ENCODE measurements at regions not wholly inside any gene's neighbourhood (a gene's known extent, or its start where the extent isn't known, plus 50 kb on each side); places are given as distances from the start of the nearest gene placed in this dataset.

- no TSS peak for BruUV-seq (replicated peaks)
- H3K4me1 ChIP-seq (ENCODE audit: control insufficient read depth, insufficient read depth, low read length), result no peaks in the 10 kb centered on the region
- POLR2A ChIA-PET, result no interaction called here
- intact Hi-C loops (cut with micrococcal nuclease; ENCODE audit: unreplicated experiment) (no loop called here), in situ Hi-C loops (cut with HindIII; ENCODE audit: low pct_unique_long_range_greater_than_20kb, low sequenced_read_pairs) (no loop called here)
- no peak overlapping the region for H3K27ac ChIP-seq (ENCODE audit: low read length)
- no peaks in the 10 kb centered on the region for H3K9me3 ChIP-seq (ENCODE audit: control insufficient read depth, insufficient read depth, low read depth, low read length)
- CTCF ChIA-PET, result no interaction called here
- no peak for DNase-seq (ENCODE audit: low read depth, low spot score)
- TF ChIP-seq REST (IDR thresholded peaks at IDR 0.05; ENCODE audit: insufficient read depth in 1 of 2, low read depth in 2 of 2, low read length in 1 of 2), result no peak
- no peak for TF ChIP-seq TCF7L2 (IDR thresholded peaks at IDR 0.05; ENCODE audit: low read depth, low read length)
- TF ChIP-seq POLR2AphosphoS5 (IDR thresholded peaks at IDR 0.05; ENCODE audit: low read depth, low read length), result no peak
- no peak for TF ChIP-seq CTCF (IDR thresholded peaks at IDR 0.05)
- TF ChIP-seq SIN3A (IDR thresholded peaks at IDR 0.05; ENCODE audit: borderline replicate concordance, insufficient read depth, low read depth, low read length), result no peak
- no peaks in the 10 kb centered on the region for H3K36me3 ChIP-seq (ENCODE audit: control insufficient read depth, insufficient read depth, low read length)
- H3K27me3 ChIP-seq (ENCODE audit: control insufficient read depth, insufficient read depth, low read length), result no peaks in the 10 kb centered on the region
- H3K4me3 ChIP-seq (ENCODE audit: low read depth in 2 of 2, low read length in 2 of 2), result no peak overlapping the region
- ATAC-seq, result no peak
Measured at GRCh38 chr21:35478161-35479064, 429.3 kb upstream of the RUNX1 start.

GRCh38 chr21:35477622-35478021, 428.5 kb upstream of the RUNX1 start:
- ChIA-PET POLR2A (no interaction called here), CTCF (no interaction called here)
- intact Hi-C loops (cut with micrococcal nuclease; ENCODE audit: unreplicated experiment), result no loop called here
- H3K9me3 ChIP-seq (ENCODE audit: control insufficient read depth, insufficient read depth, low read depth, low read length), result no peaks in the 10 kb centered on the region
- in situ Hi-C loops (cut with HindIII; ENCODE audit: low pct_unique_long_range_greater_than_20kb, low sequenced_read_pairs), result no loop called here
- H3K4me1 ChIP-seq (ENCODE audit: control insufficient read depth, insufficient read depth, low read length), result no peaks in the 10 kb centered on the region
- H3K4me3 ChIP-seq (ENCODE audit: low read depth in 2 of 2, low read length in 2 of 2), result no peak overlapping the region
- no TSS peak for BruUV-seq (replicated peaks)
- DNase-seq (ENCODE audit: low read depth, low spot score) (no peak), ATAC-seq (no peak)
- no peaks in the 10 kb centered on the region for H3K27me3 ChIP-seq (ENCODE audit: control insufficient read depth, insufficient read depth, low read length)
- no peaks in the 10 kb centered on the region for H3K36me3 ChIP-seq (ENCODE audit: control insufficient read depth, insufficient read depth, low read length)
- TF ChIP-seq REST (IDR thresholded peaks at IDR 0.05; ENCODE audit: insufficient read depth in 1 of 2, low read depth in 2 of 2, low read length in 1 of 2) (no peak), POLR2AphosphoS5 (IDR thresholded peaks at IDR 0.05; ENCODE audit: low read depth, low read length) (no peak), TCF7L2 (IDR thresholded peaks at IDR 0.05; ENCODE audit: low read depth, low read length) (no peak), CTCF (IDR thresholded peaks at IDR 0.05) (no peak), SIN3A (IDR thresholded peaks at IDR 0.05; ENCODE audit: borderline replicate concordance, insufficient read depth, low read depth, low read length) (no peak)
- no peak overlapping the region for H3K27ac ChIP-seq (ENCODE audit: low read length)
